Stimulated activated CD4-positive, alpha-beta T cell treated with anti-CD3 and anti-CD28 coated beads, Interleukin-2, amount 100 ng/mL, for 48 hours (primary cell): ENCODE measurements at regions not wholly inside any gene's neighbourhood (a gene's known extent, or its start where the extent isn't known, plus 50 kb on each side); places are given as distances from the start of the nearest gene placed in this dataset.

Source experiments
- DNase-seq, 2 donors: peaks; one replicate each; pipeline ENCODE4 v3.0.0-alpha.2; 2020

DNA sequence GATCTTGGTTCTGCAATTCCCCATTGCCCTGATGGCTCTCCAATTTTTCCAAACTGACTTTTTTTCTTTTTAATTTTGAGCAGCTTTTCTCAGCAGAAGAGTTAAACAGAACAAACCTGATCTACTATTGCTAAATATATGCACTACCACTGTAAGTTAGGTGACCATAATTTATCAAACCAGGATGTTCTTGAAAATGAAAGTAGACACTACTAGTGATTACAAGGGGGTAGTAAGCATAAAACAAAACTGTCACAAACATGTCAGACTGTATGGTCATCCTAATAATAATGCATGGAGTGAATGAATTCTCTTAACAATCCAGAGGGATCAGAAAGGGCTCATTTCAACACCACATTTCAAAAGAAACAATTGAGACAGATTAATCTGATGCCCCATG, 183.0 kb upstream of the FOXN3 start:
- no peak for DNase-seq

DNA sequence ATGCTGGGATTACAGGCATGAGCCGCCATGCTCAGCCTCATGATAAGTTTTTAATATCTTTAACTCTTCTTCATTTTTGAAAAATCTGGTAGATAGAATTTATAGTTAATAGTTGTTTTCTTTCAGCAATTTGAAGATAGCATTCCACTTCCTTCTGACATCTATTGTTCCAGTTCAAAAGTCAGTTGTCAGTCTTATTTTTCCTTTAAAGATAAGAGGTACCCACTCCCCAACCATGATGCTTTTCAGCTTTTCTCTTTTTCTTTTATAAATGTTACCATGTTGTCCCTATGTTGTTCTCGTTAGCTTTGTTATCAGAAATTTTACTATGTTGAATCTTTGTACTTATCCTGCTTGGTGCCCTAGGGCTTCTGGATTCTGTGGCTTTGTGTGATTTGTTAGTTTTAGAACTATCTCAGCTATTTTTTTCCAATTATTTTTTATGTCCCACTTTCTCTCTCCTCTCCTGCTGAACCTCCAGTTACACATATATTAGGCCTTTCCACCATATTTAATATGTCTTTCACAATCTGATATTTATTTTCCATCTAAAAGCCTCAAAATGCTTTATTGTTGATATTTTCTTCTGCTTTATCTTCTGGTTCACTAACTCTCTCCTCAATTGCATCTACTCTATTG, 181.6 kb upstream of the FOXN3 start:
- no peak for DNase-seq

DNA sequence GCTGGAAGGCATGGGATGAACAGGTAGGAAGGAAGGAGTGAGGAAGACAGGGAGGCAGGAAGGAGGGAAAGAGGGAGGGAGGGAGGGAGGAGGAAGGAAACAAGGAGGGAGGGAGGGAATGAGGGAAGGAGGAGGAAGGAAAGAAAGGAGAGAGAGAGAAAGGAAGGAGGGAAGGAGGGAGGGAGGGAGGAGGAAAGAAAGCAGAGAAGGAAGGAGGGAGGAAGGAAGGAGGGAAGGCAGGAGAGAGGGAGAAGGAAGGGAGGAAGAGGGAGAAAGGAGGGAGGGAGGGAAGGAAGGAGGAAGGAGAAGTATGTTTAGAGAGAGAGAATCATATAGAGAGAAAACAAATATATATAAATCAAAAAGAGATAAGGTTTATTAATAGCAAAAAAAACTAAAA, 175.9 kb upstream of the FOXN3 start:
- DNase-seq = no peak

DNA sequence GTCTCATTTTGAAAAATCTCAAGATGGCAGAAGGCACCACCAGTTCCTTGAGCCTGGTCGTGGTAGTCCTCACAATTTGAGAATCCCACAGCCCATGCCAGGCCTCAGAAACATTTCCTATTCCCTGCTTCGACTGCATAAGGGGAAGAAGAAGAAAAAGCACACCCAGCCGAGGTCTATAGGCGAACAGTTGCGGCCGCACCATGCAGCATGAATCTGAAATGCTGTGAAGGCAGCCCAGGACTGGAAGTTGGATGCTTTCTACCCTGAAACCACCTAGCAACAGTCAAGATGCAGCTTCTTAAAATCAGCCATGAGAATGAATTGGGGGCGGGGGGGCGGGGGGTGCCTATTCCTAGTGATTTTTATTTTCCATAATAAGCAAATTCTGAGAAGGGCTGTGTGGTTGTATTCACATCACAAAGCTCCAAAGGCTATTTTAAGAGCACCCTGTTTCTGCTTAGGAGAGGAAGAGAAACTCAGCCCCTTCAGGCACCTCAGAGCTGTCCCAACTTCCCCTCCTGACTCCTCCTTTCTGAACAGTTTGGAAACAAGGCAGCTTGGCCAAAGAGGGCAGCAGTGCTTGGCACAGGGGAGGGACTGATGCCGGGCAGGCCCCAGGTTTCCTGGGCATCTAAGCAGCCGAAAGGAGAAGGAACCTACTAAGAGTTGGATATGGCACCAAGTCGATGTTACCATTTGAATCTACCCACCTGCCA, 172.5 kb upstream of the FOXN3 start:
- DNase-seq = no peak

DNA sequence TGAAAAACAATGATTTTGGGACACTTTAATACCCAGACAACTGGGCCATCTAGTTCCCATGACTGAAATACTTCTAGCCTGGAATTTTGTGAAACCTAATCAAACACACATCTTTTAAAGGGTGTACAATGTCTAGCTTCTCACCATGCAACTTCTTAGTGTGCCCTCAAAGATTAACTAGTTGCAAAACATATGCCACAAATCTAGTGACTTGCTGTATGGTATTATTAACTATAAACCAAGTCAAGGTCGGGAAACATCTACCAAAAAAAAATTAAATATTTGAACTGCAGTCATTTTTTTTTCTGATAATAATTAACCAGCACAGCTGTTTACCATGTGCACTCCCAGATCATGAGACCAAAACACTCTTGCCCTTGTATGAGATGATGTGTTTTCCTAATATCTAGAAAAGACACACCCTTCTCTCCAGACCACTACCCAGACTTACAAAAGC, 171.8 kb upstream of the FOXN3 start:
- DNase-seq = no peak

DNA sequence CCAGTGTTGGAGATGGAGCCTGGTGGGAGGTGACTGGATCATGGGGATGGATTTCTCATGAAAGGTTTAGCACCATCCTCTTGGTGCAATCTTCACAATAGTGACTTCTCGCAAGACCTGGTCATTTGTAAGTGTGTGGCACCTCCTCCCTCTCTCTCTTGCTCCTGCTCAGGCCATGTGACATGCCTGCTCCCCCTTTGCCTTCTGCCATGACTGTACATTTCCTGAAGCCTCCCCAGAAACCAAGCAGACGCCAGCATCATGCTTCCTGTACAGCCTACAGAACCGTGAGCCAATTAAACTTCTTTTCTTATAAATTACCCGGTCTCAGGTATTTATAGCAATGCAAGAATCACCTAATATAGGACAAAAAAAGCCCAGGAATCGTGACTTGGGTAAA, 171.0 kb upstream of the FOXN3 start:
- DNase-seq = no peak

DNA sequence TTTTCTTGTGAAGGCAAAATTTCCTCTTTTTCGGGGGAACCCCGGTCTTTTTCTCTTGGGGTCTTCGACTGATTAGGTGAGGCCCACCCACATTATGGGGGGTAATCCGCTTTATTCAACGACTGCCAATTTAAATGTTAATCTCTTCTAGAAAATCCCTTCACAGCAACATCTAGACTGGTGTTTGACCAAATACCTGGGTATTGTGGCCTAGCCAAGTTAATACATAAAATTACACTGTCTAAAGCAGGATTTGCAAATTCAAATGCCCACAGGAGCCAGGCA, 170.0 kb upstream of the FOXN3 start:
- DNase-seq = no peak

DNA sequence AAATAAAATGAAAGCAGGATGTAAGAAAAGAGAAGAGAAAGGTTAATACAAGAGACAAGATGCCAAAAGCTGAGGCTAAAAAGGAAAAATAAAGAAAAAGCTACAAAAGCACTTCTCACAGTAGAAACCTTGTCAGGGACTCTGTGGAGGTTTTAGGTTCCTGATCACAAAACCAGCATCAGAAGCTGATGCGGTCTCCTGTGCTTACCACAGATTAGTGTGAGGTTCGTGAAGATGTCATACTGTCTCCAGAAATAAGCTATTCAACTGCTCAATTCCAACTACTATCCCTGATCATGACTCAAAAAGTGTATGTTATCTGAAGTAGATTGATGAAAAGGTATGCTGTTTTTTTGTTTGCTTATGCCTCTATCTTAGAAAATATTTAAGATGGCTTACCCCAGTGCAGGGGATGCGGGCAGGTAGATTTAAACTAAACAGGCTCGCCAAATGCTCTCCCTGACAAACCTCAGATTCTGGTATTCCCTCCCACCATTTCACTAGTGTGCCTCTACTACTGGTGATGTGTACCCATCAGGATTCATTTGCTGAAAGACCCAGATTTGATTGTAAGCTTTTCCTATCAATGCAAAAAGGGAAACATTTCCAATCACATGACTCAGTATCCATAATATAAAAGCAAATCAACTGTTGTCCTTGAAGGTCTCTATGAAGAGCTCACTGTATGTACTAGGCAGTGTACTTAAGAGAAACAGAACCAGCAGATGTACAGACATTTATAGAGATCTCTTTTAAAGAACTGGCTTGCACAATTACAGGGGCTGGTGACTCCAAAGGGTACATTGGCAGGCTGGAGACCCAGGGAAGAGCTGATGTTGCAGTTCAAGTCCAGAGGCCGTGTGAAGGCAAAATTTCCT, 169.5 kb upstream of the FOXN3 start:
- no peak for DNase-seq

DNA sequence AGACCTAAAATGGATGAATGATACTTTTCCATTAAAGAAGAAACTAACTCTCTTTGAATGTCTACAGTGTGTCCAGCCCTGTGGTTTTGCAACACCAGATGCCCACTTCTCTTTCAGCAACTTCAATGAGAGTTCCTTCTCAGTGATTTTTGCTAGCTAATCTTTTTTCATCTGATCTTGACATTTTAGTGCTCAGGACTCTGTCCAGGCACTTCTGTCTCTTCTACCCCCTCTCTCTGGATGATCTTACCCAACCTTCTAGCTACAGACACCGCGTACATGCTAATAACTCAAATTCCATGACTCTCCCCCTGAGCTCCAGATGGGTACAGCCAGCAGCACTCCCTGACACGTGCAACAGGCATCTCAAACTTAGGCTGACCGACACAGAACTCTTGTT, 161.1 kb upstream of the FOXN3 start:
- no peak for DNase-seq

DNA sequence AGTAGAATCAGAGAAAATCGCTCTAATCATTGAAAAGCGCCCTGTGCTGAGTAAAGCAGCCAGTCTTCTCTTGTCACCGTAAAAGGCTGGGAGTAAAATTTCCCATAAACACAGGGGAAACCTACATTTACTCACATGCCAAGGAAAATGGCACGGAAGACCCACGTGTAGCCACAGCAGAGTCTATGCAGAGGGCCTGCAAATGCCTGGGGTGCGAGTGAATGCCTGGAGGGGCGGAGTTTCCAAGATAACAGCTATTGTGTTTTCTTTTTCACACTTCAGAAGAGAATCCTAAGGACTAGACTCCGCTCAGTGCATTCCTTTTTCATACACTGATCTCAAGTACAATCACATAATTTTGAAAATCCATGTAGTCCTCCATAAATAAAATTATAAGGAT, 159.9 kb upstream of the FOXN3 start:
- no peak for DNase-seq

DNA sequence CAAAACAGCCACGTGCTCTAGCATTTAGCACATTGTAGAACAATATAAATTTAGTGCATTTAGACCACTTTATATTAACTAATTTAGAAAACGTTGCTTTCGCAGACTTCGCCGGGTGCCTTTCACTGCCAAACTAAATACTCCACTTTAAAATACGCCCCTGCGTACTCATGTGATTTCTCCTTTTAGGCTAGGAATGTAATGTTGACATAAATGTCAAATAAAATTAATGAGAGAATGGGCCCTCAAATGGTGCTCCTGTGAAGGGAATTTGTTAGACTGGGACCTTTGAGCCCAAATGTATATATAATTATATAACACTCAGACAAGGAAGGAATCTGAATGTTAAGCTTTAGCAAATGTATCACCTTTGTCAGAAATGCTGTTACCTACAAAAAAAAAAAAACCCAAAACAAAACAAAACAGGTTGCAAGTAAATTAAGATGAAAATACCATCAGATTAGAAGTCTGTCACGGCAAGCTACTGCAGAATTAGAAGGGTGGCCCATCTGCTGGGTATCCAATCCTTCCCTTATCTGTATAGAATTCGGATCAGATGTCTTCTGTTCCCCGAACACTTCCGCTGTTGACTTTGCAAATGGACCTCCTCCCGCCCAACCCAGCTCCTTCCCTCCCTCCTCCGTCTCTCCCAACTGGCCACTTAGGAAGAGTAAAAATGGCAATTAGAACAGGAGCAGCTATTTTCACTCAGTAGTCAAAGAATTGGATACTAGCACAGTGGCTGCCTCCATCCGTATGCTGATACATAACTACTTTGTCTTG, 159.3 kb upstream of the FOXN3 start:
- DNase-seq = no peak

DNA sequence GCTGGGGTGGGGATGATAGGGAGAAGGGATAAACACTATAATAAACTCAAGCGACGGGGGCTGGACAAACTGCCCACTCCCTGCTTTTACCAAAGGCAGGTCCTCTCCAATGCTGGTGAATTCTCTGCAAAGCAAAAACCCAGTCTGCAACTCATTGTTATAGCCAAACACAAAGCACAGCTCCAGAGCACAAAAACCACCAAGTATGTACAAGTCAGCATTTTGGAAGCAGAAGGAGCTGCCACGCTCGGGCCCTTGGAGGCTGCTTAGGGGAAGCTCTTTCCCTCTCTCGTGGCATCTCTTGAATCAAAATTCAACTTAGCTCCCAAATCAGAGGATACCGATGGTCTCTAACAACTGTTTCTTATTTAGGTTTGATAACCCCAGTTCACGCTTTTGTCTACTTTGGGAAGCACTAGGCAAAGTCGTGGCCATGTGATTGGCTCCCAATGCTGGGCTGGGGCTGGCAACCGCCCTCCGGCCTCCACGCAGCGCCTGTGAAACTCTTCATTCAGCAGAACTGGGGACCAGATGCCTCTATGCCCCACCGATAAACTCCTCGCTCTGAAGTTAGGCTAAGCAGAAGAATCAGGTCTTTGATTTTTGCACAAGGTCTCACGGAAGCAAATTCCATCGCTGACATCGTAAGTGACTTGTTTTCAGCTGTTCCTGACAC, 158.5 kb upstream of the FOXN3 start:
- DNase-seq = no peak

DNA sequence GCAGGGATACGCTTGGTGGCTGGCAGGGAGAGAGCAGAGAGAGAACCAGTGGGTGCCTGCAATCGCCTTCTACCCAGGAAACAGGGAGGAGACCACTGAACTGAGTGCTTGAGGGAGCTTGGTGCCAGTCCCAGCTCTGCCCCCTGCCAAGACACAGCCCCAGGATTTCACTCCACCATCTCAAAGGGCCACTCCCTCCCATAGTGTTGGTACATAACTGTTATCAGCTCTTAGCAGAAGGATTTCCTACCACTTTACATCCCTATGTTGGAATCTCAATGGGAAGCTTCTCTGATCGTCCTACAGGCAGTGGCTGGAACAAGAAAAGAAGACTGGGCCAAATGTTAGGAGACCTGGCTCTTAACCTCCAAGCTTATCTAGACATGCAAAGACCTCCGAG, 157.4 kb upstream of the FOXN3 start:
- DNase-seq = no peak

DNA sequence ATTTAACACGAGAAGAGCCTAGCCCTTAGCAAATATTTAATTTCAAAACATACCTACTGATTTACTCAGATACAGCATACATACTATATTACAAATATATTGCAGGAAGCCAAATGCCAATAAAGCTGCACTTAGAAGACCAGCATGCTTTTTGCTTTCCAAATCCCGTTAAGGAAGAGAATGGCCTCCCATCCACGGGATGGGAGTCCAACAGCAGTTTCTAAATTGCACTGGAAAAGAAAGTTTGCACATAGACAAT, 156.3 kb upstream of the FOXN3 start:
- no peak for DNase-seq

DNA sequence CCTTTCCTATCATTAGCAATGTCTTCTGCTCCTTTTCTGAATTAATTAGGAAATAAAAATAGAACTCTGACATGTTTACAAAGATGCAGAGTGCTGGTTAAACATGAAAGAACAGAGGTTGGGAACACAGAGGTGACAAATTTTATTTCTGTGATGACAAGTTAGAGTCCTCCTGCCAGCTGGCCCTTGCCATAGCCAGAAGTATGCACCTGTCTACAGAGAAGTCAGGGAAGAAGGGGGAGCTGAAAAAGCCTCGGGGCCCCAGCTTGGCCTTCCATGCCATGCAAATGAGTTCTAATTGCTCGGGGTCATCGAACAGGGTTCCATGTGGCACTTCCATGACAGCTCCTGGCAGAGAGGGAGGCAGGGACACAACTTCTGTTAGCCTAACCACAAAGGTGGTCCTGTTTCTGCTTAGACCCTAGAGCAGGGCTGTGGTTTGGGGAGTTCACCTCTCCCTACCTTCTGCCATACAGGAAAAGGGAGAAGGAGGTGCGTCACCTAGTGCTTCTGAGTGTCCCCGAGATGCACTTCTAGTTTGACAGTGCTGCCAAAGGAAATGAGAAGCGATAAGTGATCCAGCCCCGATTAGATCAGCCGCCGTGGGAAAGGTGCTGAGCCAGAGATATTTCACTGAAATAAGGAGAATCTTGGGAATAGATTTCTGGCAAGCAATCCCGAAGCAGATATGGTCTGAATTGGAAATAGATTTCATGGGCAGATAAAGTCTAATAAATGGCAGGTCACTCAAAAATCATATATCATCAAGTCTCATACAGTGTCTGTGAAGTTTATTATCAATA, 155.8 kb upstream of the FOXN3 start:
- no peak for DNase-seq

DNA sequence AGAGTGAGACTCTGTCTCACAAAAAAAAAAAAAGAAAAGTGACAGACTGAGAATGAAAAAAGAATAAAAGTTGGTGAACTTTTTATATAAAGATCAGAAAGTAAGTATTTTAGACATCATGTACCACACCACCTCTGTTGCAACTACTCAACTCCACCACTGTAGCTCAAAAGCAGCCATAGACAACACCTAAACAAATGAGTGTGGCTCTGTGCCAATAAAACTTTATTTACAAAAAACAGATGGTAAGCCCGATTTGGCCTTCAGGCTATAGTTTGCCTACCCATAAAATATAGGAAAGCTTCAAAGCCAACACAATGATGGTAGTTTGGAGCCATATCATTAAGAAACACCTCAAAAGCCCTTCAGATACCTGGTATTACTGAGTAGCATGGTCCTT, 154.5 kb upstream of the FOXN3 start:
- DNase-seq = no peak

DNA sequence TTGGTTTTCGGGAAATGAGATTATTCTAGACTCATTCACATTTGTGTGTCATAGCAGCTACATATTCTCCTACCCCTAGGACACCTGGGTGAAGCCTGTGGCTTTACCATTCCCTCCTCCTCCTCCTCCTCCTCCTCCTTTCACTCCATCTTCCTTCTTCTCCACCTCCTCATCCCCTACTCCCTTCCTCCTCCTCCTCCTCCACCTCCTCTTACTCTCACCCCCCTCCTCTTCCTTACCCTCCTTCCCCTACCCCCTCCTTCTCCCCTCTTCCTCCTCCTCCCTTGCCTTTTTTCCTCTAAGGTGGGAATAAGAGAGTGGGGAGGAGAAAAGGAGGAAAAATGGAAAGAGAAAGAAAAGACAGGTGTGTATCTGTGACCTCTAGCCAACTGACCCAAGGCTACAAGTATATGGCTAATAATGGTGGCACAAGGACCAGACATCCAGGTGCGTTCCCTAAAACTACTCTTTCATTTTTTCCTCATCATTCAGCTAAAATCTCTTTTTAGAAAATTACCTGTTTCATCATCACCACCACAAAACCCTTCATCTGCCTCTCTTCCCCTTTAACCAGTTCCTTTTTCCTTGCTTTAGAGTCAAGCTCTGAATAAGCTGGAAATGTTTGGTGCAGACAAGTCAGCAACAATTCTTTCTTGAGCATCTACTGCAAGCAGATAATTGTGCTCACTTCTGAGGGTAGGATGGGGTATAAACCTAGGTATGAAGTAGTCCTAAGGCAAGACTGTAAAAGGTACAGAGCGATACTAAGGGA, 149.8 kb upstream of the FOXN3 start:
- no peak for DNase-seq

DNA sequence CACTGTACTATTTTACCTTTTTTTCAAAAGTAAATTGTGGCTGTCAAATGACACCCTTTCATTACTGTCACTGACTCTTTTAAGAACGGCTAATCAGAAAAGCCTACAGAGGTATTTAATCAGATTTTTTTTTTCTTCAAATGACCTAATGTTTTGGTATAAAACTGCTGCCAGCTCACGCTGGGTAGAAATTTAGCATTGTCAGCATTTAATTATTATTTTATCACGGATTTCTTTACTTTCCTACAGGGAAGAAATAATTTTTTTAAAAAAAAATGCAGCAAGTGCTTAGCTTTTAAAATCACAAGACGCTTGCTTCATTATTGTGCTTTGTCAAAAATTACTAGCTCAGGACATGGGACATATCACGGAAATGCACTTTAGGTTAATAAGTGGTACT, 149.1 kb upstream of the FOXN3 start:
- DNase-seq = no peak

DNA sequence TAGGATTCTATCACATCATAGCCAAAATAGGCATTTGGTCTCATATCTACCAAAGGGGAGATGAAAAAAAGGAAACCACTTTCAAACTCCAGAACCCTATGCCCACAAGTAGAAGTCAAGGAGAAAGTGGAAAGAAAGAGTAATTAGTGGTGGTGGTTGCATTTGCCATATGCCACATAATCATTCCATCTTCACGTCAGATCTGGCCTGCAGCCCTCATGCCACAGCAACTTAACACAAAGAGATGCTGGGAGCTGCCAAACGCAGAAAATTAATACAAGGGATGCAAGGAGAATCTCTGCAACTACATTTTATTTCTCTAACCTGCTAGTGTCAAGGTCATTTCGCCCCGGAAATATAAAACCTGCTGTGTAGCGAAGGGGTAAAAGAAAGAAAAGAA, 148.6 kb upstream of the FOXN3 start:
- DNase-seq = no peak

DNA sequence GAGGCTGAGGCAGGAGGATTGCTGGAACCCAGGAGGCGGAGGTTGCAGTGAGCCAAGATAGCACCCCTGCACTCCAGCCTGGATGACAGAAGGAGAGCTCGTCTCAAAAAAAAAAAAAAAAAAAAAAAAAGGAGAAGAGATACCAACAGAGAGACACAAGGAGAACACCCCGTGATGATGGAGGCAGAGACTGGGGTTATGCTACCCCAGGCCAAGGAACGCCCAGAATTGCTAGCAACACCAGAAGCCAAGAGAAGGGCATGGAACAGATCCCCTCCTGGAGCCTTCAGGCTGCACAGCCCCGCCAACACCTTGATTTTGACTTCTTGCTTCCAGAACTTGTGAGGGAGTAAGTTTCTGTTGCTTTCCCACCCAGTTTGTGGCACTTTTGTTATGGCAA, 148.0 kb upstream of the FOXN3 start:
- DNase-seq = no peak

DNA sequence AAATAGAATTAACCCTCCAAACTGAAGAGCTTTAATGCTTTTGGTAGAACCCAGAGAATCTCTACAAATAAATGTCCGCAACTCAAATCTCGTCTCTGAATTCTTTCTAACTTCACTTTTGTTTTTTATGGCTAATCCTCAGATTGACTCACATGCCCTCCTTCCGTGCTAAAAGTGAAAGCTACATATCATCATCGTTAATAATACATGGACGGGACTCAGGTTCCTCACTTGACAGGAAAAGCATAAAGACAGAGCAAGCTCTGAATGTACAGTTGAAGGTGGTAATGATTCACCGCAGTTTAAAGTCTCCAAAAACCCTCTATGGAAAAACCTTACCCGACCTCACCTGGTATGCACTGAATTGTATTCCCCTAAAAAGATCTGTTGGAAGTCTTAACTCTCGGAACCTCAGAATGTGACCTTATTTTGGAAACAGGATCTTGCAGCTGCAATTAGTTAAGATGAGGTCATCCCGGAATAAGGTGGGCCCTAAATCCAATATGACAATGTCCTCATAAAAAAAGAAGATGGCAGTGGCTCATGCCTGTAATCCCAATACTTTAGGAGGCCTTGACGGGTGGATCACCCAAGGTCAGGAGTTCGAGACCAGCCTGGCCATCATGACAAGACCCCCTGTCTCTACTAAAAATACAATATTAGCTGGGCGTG, 147.4 kb upstream of the FOXN3 start:
- no peak for DNase-seq
